Retinal pigment epithelial cell (primary cell): ENCODE measurements at regions not wholly inside any gene's neighbourhood (a gene's known extent, or its start where the extent isn't known, plus 50 kb on each side); places are given as distances from the start of the nearest gene placed in this dataset.

Source experiments
- DNase-seq: peaks from one replicate; pipeline ENCODE4 v3.0.0-alpha.2; 2010; ENCODE audit warnings: low read depth
- H3K4me3 ChIP-seq: 2 replicates; pipeline ENCODE4 v1.5.1; 2011; ENCODE audit warnings: mild to moderate bottlenecking, low read length, control low read depth, moderate library complexity
- TF ChIP-seq, protein P1 (sequence below): conservative IDR thresholded peaks from 2 replicates; pipeline ENCODE4 v1.5.1; 2011; ENCODE audit warnings: low read depth, low read length, control low read depth, inconsistent platforms

DNA sequence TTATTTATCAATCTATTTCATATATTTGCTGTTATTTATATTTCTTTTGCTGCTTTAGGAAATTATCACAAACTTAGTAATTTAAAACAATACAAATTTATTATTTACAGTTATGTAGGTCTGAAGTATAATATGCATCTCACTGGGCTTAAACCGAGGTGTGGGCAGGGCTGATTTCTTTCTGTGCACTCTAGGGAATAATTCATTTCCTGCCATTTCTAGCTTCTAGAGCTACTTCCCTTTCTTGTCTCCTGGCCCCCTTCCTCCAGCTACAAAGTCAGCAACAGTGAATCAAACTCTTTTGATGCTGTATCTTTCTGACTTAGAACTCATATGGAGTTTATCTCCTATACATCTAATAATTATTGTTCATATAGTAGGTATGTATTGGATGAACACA is 303.5 kb upstream of the ARSJ start:
- DNase-seq = no peak
- TF ChIP-seq, protein P1, sequence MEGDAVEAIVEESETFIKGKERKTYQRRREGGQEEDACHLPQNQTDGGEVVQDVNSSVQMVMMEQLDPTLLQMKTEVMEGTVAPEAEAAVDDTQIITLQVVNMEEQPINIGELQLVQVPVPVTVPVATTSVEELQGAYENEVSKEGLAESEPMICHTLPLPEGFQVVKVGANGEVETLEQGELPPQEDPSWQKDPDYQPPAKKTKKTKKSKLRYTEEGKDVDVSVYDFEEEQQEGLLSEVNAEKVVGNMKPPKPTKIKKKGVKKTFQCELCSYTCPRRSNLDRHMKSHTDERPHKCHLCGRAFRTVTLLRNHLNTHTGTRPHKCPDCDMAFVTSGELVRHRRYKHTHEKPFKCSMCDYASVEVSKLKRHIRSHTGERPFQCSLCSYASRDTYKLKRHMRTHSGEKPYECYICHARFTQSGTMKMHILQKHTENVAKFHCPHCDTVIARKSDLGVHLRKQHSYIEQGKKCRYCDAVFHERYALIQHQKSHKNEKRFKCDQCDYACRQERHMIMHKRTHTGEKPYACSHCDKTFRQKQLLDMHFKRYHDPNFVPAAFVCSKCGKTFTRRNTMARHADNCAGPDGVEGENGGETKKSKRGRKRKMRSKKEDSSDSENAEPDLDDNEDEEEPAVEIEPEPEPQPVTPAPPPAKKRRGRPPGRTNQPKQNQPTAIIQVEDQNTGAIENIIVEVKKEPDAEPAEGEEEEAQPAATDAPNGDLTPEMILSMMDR = no peak
- H3K4me3 ChIP-seq = no peak overlapping the region

DNA sequence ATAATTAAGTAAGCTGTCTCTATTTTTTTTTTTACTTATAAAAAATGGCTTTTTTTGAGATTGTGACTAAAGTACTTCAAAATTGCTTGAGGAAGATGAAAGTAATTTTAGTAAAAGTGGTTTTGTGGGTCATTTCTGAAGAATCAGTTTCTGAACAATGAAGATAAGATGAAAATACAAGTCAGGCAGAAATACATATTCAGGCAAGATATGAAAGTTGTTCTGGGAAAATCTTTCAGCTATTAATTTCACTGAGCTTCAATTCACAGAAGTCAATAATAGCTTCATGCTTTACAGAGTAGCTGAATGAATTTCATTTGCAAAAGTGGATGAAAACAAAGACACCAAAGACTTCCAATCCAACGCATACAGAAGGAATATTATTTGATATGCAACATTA is 305.2 kb upstream of the ARSJ start:
- no peak overlapping the region for H3K4me3 ChIP-seq
- DNase-seq = no peak
- TF ChIP-seq, protein P1 = no peak

DNA sequence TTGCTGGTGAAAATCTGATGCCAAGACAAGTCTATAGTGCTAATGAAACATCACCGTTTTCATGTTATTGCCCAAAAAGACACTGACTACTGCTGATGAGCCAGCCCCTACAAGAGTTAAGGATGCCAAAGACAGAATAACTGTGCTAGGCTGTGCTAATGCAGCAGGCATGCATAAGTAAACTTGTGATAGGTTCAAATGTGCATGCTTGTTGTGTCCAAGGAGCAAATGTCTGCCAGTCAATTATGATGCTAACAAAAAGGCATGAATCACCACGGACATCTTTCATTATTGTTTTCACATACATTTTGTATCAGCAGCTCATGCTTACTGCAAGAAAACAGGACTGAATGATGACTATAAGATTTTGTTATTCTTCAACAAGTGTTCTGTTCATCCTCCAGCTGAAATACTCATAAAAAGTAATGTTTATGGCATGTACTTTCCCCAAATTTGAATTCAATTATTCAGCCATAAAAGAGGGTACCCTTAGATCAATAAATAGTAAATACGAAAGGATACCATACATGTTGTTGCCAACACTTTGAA is 306.9 kb upstream of the ARSJ start:
- H3K4me3 ChIP-seq = no peak overlapping the region
- DNase-seq = no peak
- TF ChIP-seq, protein P1 = no peak

DNA sequence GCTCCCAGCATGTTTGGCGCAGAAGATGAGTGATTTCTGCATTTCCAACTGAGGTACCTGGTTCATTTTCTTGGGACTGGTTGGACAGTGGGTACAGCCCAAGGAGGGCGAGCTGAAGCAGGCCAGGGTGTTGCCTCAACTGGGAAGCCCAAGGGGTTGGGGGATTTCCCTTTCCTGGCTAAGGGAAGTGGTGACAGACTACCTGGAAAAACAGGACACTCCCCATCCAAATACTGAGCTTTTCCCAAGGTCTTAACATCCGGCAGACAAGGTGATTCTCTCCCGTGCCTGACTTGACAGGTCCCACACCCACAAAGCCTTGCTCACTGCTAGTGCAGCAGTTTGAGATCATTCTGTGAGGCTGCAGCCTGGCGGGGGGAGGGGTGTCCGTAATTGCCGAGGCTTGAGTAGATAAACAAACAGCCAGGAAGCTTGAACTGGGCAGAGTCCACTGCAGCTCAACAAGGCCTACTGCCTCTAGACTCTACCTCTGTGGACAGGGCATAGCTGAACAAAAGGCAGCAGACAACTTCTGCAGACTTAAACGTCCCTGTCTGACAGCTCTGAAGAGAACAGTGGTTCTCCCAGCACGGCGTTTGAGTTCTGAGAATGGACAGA is 307.7 kb upstream of the ARSJ start:
- DNase-seq = no peak
- TF ChIP-seq, protein P1 = no peak

DNA sequence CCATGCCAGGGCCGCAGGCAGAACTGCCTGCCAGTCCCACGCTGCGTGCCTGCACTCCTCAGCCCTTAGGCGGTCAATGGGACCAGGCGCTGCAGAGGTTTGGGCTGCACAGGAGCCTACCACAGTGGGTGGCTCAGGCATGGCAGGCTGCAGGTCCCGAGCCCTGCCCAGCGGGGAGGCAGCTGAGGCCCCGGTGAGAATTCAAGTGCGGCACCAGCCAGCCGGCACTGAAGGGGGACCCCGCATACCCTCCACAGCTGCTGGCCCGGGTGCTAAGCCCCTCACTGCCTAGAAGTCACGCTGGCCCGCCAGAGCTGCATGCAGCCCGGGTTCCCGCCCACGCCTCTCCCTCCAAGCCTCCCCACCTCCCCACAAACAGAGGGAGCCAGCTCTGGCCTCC is 302.5 kb upstream of the UGT8 start:
- no peak for DNase-seq
- H3K4me3 ChIP-seq = no peak overlapping the region
- TF ChIP-seq, protein P1 = no peak

More for the DNA sequence above, 307.7 kb upstream of the ARSJ start:
- no peak overlapping the region for H3K4me3 ChIP-seq

DNA sequence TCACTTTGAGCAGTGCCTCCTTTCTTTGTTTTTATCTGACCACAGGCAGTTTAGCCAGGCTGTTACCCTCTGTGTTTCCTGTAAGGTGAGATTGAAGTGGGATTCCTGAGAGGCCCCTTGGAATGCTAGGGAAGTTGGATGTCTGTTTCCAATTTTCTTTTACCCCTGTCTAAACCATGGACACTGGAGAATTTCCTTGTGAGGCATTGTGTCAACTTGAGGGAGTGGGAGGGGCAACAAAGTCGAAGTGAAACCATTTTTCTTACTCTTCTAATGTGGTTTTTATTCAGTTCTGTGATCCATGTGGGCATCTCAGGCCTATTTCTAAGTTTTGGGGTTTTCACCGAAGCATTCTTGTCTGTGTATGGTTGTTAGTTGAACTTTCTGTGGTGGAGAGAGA is 296.1 kb upstream of the UGT8 start:
- TF ChIP-seq, protein P1 = no peak
- H3K4me3 ChIP-seq = no peak overlapping the region
- DNase-seq = no peak

DNA sequence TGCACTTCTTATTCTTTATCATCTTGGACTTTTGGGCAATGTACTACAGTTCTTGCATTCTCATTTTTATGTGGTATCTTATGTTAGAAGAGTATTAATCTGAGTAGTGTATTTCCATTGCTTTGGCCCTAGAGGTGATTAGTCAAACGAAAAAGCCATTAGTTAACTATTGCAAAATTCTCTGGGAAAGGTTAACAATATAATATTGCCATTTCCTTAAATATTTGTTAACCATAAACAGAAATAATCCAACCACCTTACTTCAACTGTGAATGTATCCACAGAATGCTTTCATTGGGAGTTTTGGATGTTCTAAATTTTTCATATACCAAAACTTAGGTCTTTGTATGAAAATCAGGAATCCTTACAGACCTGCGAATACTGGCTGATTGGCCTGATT is 294.6 kb upstream of the UGT8 start:
- no peak for DNase-seq
- H3K4me3 ChIP-seq = no peak overlapping the region
- TF ChIP-seq, protein P1 = no peak
